Heart left ventricle (tissue), 13 donors: ENCODE measurements at regions not wholly inside any gene's neighbourhood (a gene's known extent, or its start where the extent isn't known, plus 50 kb on each side); places are given as distances from the start of the nearest gene placed in this dataset.

Experiments used
- CTCF ChIP-seq, 12 donors: fragments of 200-600 bp; sonication (generic) in 4 of 12; IDR thresholded peaks; one replicate each; pipeline versions ENCODE4 v1.5.0 to v1.8.0; 2018 to 2022; ENCODE audit warnings: antibody characterized with exemption in 12 of 12, mild to moderate bottlenecking in 5 of 12
- POLR2A ChIP-seq, 2 donors: fragments of 450-650 bp; IDR thresholded peaks; one replicate each; pipeline ENCODE4 v1.6.1; 2017; ENCODE audit warnings: antibody characterized with exemption in 2 of 2, mild to moderate bottlenecking in 2 of 2, moderate library complexity in 2 of 2
- donor health status: ischemic (EF 13 %, LVEDD 7.1; RV severe dilation, severe dysfunction).
- donor health status: DM: no; HTN: yes; CAD: no.
- donor health status: DM: no; HTN: no; CAD: no.
- donor health status: ischemic (EF 25% LVEDD 6.9; RV normal size, moderate dysfunction).
- donor health status: ischemic (EF 25% LVEDD 5.7; RV mildly dilated, moderate dysfunction).
- donor health status: ischemic (EF 35%, LVEDD 5.7; RV mildly dilated, moderate dysfunction).
- donor health status: nonischemic (EF 11% LVEDD 7.7; RV severe dilation, severe dysfunction).
- donor health status: DM: yes; HTN: yes; CAD: no.
- donor health status: PGD.
- donor health status: ischemic (EF 29% LVEDD 5.4; RV normal size, mild dysfunction).
- donor health status: nonischemic (EF 23%, LVEDD 6.1; RV moderate dilation, normal function).

- TF ChIP-seq CTCF (IDR thresholded peaks at IDR 0.05): no peak
- TF ChIP-seq POLR2A (IDR thresholded peaks at IDR 0.05): no peak
Observed at GRCh38 chr4:120211408-120212015, 144.9 kb upstream of the MAD2L1 start.
